HepG2 (cell line): ENCODE measurements at regions not wholly inside any gene's neighbourhood (a gene's known extent, or its start where the extent isn't known, plus 50 kb on each side); places are given as distances from the start of the nearest gene placed in this dataset.
"Not testable (repeated sequence)": the region's sequence is repeated elsewhere in the genome, so short reads cannot be mapped to it uniquely, and the experiment has no call there.

ENCODE experiments used
- AHR ChIP-seq: IDR thresholded peaks from 2 replicates; pipeline ENCODE4 v1.6.1; 2018; ENCODE audit warnings: missing genetic modification reagents, missing compliant biosample characterization
- ELF1 ChIP-seq: sonication (generic); formaldehyde crosslinking; IDR thresholded peaks from 2 replicates; pipeline ENCODE4 v1.4.0; 2020; ENCODE audit warnings: missing genetic modification reagents
- ELF4 ChIP-seq: sonication (generic); formaldehyde crosslinking; IDR thresholded peaks from 2 replicates; pipeline ENCODE4 v1.5.0; 2020; ENCODE audit warnings: missing genetic modification reagents, mild to moderate bottlenecking, moderate library complexity, borderline replicate concordance
- MAFG ChIP-seq: sonication (generic); formaldehyde crosslinking; IDR thresholded peaks from 2 replicates; pipeline ENCODE4 v1.5.1; 2020; ENCODE audit warnings: mild to moderate bottlenecking, missing genetic modification reagents
- MBNL3 ChIP-seq: fragments of 250-450 bp; sonication (Bioruptor Pico); conservative IDR thresholded peaks from 2 replicates; pipeline ENCODE4 v1.8.0; 2022; ENCODE audit warnings: mild to moderate bottlenecking, inconsistent platforms
- NKX3-1 ChIP-seq: sonication (generic); formaldehyde crosslinking; IDR thresholded peaks from 2 replicates; pipeline ENCODE4 v1.5.0; 2020; ENCODE audit warnings: missing genetic modification reagents
- RELA ChIP-seq: sonication (generic); formaldehyde crosslinking; IDR thresholded peaks from 2 replicates; pipeline ENCODE4 v1.4.0; 2020; ENCODE audit warnings: missing genetic modification reagents
- RFX5 ChIP-seq: IDR thresholded peaks from 2 replicates; pipeline ENCODE4 v1.6.1; 2011; ENCODE audit warnings: low read depth, low read length, improper control_type of control experiment
- SMC3 ChIP-seq: IDR thresholded peaks from 2 replicates; pipeline ENCODE4 v1.6.1; 2011; ENCODE audit warnings: low read length, improper control_type of control experiment
- SP5 ChIP-seq: IDR thresholded peaks from 2 replicates; pipeline ENCODE4 v1.6.1; 2016; ENCODE audit warnings: low read depth, borderline replicate concordance
- ZFP62 ChIP-seq: sonication (generic); formaldehyde crosslinking; IDR thresholded peaks from 2 replicates; pipeline ENCODE4 v1.4.0; 2020; ENCODE audit warnings: missing genetic modification reagents
- ZNF33A ChIP-seq: sonication (generic); formaldehyde crosslinking; IDR thresholded peaks from 2 replicates; pipeline ENCODE4 v1.5.1; 2020; ENCODE audit warnings: missing genetic modification reagents, mild to moderate bottlenecking, moderate library complexity, borderline replicate concordance
- ZNF773 ChIP-seq: sonication (generic); formaldehyde crosslinking; IDR thresholded peaks from 2 replicates; pipeline ENCODE4 v1.4.0; 2020; ENCODE audit warnings: missing genetic modification reagents, borderline replicate concordance

GRCh38 chr3:81812098-81812497 is 50.7 kb upstream of the GBE1 start:
- TF ChIP-seq ELF1 (CRISPR knock-in tag); MBNL3 (CRISPR knock-in tag); RFX5; ZFP62 (CRISPR knock-in tag); ELF4 (CRISPR knock-in tag); ZNF33A (CRISPR knock-in tag); AHR (CRISPR knock-in tag); SMC3; ZNF773 (CRISPR knock-in tag); SP5 (CRISPR knock-in tag); MAFG (CRISPR knock-in tag); RELA (CRISPR knock-in tag); NKX3-1 (CRISPR knock-in tag): not testable (repeated sequence)
